Activated CD4-positive, alpha-beta T cell treated with anti-CD3 and anti-CD28 coated beads, Interleukin-10, Interleukin-2, amounts not matched to agents 100 ng/mL and 50 ng/mL, durations not matched to agents 16 hours and 8 hours (primary cell): ENCODE measurements at regions not wholly inside any gene's neighbourhood (a gene's known extent, or its start where the extent isn't known, plus 50 kb on each side); places are given as distances from the start of the nearest gene placed in this dataset.
A peak's percentile ranks its signal among the peaks of the same experiment; 100 is the strongest.
"Not testable (repeated sequence)": the region's sequence is repeated elsewhere in the genome, so short reads cannot be mapped to it uniquely, and the experiment has no call there.

ENCODE experiments used
- DNase-seq: peaks from one replicate; pipeline ENCODE4 v3.0.0-alpha.2; 2020

- no peak for DNase-seq
Observed at GRCh38 chr3:80408030-80408721, 640.4 kb upstream of the ROBO1 start.

- DNase-seq, result no peak
Observed at GRCh38 chr3:80405618-80406017, 637.8 kb upstream of the ROBO1 start.

- peak; percentile 33 for DNase-seq
Observed at GRCh38 chr3:80395023-80395422, 627.2 kb upstream of the ROBO1 start.

GRCh38 chr3:80391573-80391972, 623.8 kb upstream of the ROBO1 start:
- peak; percentile 21 for DNase-seq

GRCh38 chr3:80384811-80385210, 617.0 kb upstream of the ROBO1 start:
- DNase-seq, result no peak

- no peak for DNase-seq
Observed at GRCh38 chr3:80374423-80374822, 606.6 kb upstream of the ROBO1 start.

GRCh38 chr3:80368616-80369015, 600.8 kb upstream of the ROBO1 start:
- DNase-seq, result no peak

- DNase-seq, result no peak
Observed at GRCh38 chr3:80366808-80367548, 599.2 kb upstream of the ROBO1 start.

- no peak for DNase-seq
Observed at GRCh38 chr3:80357761-80358160, 590.0 kb upstream of the ROBO1 start.

- DNase-seq, result no peak
Observed at GRCh38 chr3:80355144-80355543, 587.3 kb upstream of the ROBO1 start.

- DNase-seq, result no peak
Observed at GRCh38 chr3:80351201-80351600, 583.4 kb upstream of the ROBO1 start.

GRCh38 chr3:80350771-80351170, 583.0 kb upstream of the ROBO1 start:
- DNase-seq, result no peak

GRCh38 chr3:80338366-80338765, 570.6 kb upstream of the ROBO1 start:
- DNase-seq, result no peak

- DNase-seq, result no peak
Observed at GRCh38 chr3:80334534-80334933, 566.7 kb upstream of the ROBO1 start.

- DNase-seq, result no peak
Observed at GRCh38 chr3:80331494-80332170, 563.8 kb upstream of the ROBO1 start.

GRCh38 chr3:80314541-80314940, 546.7 kb upstream of the ROBO1 start:
- not testable (repeated sequence) for DNase-seq

- no peak for DNase-seq
Observed at GRCh38 chr3:80308637-80309036, 540.8 kb upstream of the ROBO1 start.

- DNase-seq, result no peak
Observed at GRCh38 chr3:80307844-80308243, 540.0 kb upstream of the ROBO1 start.

- no peak for DNase-seq
Observed at GRCh38 chr3:80297720-80298119, 529.9 kb upstream of the ROBO1 start.

- no peak for DNase-seq
Observed at GRCh38 chr3:80285388-80285787, 517.6 kb upstream of the ROBO1 start.

- no peak for DNase-seq
Observed at GRCh38 chr3:80283783-80284182, 516.0 kb upstream of the ROBO1 start.

GRCh38 chr3:80278056-80278455, 510.3 kb upstream of the ROBO1 start:
- no peak for DNase-seq

- no peak for DNase-seq
Observed at GRCh38 chr3:80275120-80275519, 507.3 kb upstream of the ROBO1 start.

GRCh38 chr3:80263260-80263659, 495.5 kb upstream of the ROBO1 start:
- no peak for DNase-seq
